ENCODE measurements at regions not wholly inside any gene's neighbourhood (a gene's known extent, or its start where the extent isn't known, plus 50 kb on each side); places are given as distances from the start of the nearest gene placed in this dataset.

DNA sequence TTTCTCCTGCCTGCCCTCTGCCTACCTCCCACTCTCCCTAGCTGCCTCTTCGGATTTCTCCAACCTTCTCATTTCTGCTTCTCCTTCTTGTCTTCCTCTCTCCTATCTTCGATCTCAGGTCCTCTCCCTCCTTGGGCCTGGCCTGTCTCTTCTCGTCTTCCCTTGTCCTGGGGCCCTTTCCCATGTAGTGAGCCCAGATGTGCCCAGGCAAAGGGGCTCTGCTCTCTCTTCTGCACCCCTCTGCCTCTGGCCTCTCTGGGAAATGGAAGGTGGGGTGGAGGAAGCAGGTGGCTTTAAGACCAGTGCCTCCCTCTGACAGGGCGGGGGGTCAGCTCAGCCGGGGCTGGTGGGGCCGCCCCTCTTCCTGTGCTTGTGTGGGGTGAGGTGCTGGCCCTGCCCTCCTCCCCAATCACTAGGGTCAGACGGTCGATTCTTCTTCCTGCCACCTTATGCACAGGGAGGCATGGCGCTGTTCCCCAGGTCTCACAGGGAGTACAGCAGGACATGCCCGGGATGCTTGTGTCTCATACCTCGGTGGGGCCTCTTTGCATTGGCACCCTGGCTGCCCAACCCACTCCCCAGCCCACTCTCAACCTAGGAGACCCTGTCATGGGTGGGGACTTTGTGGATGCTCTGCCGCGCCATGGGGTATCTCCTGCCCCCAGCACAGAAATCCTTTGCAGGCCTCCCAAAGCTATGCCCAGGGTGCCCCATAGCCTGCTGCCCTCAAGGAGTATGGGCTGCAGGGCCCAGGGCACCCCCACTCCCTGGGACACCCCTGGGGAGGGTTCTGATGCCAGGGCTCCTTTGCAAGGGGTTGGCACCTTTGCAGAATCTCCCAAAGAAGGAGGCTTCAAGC, 213.8 kb upstream of the HAAO start:
- POLR2A ChIA-PET, result no interaction called here
- no peak overlapping the region for H2AFZ ChIP-seq (ENCODE audit: control insufficient read depth, low read depth, low read length)

More for the DNA sequence above, 213.8 kb upstream of the HAAO start:
- H3K4me1 ChIP-seq (ENCODE audit: control insufficient read depth, insufficient read depth, low read length), result no peaks in the 10 kb centered on the region
- WGBS (ENCODE audit: insufficient coverage, insufficient replicate concordance, low lambda C conversion rate, missing lambda C conversion rate), result 35% methylated on average over 13 of the region's 13 CpGs
- intact Hi-C loops (cut with micrococcal nuclease; ENCODE audit: unreplicated experiment), result no loop called here
- no peaks in the 10 kb centered on the region for H4K20me1 ChIP-seq (ENCODE audit: control insufficient read depth, insufficient read depth)
- no TSS peak for BruUV-seq (replicated peaks)
- no peak overlapping the region for H3K4me2 ChIP-seq (ENCODE audit: control insufficient read depth, insufficient read depth)
- ATAC-seq (no peak), FAIRE-seq (no peak), DNase-seq (ENCODE audit: low read depth, low spot score) (no peak)
- no peaks in the 10 kb centered on the region for H3K36me3 ChIP-seq (ENCODE audit: control insufficient read depth in 2 of 2, insufficient read depth in 2 of 2, low read length in 1 of 2)
- ChIA-PET SMC1A (ENCODE audit: uncharacterized antibody, unreplicated experiment) (interaction anchor here (0.6 kb wide), 2 partner anchors 142 to 475 kb away, joined by 3 to 4 read pairs; no protein-coding TSS in a partner anchor), CTCF (no interaction called here), RAD21 (ENCODE audit: unreplicated experiment) (no interaction called here)
- in situ Hi-C loops (cut with MboI), result no loop called here
- TF ChIP-seq CHD4 (IDR thresholded peaks at IDR 0.05) (no peak), CREM (IDR thresholded peaks at IDR 0.05; ENCODE audit: low read depth) (no peak), SUPT20H (IDR thresholded peaks at IDR 0.05; ENCODE audit: borderline replicate concordance, control insufficient read depth, low read depth, low read length) (no peak), IRF4 (IDR thresholded peaks at IDR 0.05; ENCODE audit: low read depth, low read length) (no peak), STAT1 (conservative IDR thresholded peaks at IDR 0.05) (no peak), TCF12 (IDR thresholded peaks at IDR 0.05; ENCODE audit: low read depth, low read length) (no peak), HCFC1 (IDR thresholded peaks at IDR 0.05; ENCODE audit: low read length) (no peak), HDGF (IDR thresholded peaks at IDR 0.05) (no peak), MTA3 (IDR thresholded peaks at IDR 0.05; ENCODE audit: borderline replicate concordance, low read length) (no peak), RB1 (IDR thresholded peaks at IDR 0.05; ENCODE audit: borderline replicate concordance) (no peak), HDAC6 (IDR thresholded peaks at IDR 0.05; ENCODE audit: unreplicated experiment) (no peak), MXI1 (IDR thresholded peaks at IDR 0.05; ENCODE audit: low read depth, low read length) (no peak), EP300 (IDR thresholded peaks at IDR 0.05; ENCODE audit: borderline replicate concordance in 1 of 2, control insufficient read depth in 1 of 2, low read depth in 2 of 2, low read length in 2 of 2) (no peak), YBX1 (IDR thresholded peaks at IDR 0.05) (no peak), RBBP5 (conservative IDR thresholded peaks at IDR 0.05) (no peak), NFYA (IDR thresholded peaks at IDR 0.05; ENCODE audit: borderline replicate concordance, low read depth, low read length) (no peak), BRCA1 (IDR thresholded peaks at IDR 0.05; ENCODE audit: low read depth, low read length) (no peak)
- TF ChIP-seq, protein P1, sequence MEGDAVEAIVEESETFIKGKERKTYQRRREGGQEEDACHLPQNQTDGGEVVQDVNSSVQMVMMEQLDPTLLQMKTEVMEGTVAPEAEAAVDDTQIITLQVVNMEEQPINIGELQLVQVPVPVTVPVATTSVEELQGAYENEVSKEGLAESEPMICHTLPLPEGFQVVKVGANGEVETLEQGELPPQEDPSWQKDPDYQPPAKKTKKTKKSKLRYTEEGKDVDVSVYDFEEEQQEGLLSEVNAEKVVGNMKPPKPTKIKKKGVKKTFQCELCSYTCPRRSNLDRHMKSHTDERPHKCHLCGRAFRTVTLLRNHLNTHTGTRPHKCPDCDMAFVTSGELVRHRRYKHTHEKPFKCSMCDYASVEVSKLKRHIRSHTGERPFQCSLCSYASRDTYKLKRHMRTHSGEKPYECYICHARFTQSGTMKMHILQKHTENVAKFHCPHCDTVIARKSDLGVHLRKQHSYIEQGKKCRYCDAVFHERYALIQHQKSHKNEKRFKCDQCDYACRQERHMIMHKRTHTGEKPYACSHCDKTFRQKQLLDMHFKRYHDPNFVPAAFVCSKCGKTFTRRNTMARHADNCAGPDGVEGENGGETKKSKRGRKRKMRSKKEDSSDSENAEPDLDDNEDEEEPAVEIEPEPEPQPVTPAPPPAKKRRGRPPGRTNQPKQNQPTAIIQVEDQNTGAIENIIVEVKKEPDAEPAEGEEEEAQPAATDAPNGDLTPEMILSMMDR (IDR thresholded peaks at IDR 0.05 in 2 of 3, conservative IDR thresholded peaks at IDR 0.05 in 1 of 3; ENCODE audit: control insufficient read depth in 2 of 3, extremely low read depth in 1 of 3, insufficient read depth in 1 of 3, low read depth in 3 of 3, low read length in 3 of 3), result no peak
- TF ChIP-seq, protein P2, sequence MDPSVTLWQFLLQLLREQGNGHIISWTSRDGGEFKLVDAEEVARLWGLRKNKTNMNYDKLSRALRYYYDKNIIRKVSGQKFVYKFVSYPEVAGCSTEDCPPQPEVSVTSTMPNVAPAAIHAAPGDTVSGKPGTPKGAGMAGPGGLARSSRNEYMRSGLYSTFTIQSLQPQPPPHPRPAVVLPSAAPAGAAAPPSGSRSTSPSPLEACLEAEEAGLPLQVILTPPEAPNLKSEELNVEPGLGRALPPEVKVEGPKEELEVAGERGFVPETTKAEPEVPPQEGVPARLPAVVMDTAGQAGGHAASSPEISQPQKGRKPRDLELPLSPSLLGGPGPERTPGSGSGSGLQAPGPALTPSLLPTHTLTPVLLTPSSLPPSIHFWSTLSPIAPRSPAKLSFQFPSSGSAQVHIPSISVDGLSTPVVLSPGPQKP (IDR thresholded peaks at IDR 0.05; ENCODE audit: low read depth, low read length), result no peak
- TF ChIP-seq, protein P3, sequence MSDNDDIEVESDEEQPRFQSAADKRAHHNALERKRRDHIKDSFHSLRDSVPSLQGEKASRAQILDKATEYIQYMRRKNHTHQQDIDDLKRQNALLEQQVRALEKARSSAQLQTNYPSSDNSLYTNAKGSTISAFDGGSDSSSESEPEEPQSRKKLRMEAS (IDR thresholded peaks at IDR 0.05; ENCODE audit: low read depth, low read length), result no peak
- no peaks in the 10 kb centered on the region; a peak in 1 of 4 replicates for H3K27me3 ChIP-seq (replicated peaks in 1 of 2; ENCODE audit: control insufficient read depth in 2 of 2, insufficient read depth in 2 of 2, low read length in 1 of 2)
- no peaks in the 10 kb centered on the region; the same call in 2 of the 3 replicates for H3K9me3 ChIP-seq (replicated peaks; ENCODE audit: control insufficient read depth, insufficient read depth, low read length)
- H3K9ac ChIP-seq (ENCODE audit: control insufficient read depth, insufficient read depth, low read length), result no peak overlapping the region
- H3K27ac ChIP-seq (ENCODE audit: control insufficient read depth, insufficient read depth), result no peak overlapping the region
- no peaks in the 10 kb centered on the region for H3K79me2 ChIP-seq (ENCODE audit: control insufficient read depth, insufficient read depth, low read length)
- no peak overlapping the region for H3K4me3 ChIP-seq
